Stimulated activated CD4-positive, alpha-beta T cell treated with anti-CD3 and anti-CD28 coated beads, Interleukin-1b, Interleukin-23, amount 100 ng/mL, for 48 hours (primary cell): ENCODE measurements at regions not wholly inside any gene's neighbourhood (a gene's known extent, or its start where the extent isn't known, plus 50 kb on each side); places are given as distances from the start of the nearest gene placed in this dataset.
"Not testable (repeated sequence)": the region's sequence is repeated elsewhere in the genome, so short reads cannot be mapped to it uniquely, and the experiment has no call there.

ENCODE experiments used
- DNase-seq: peaks from one replicate; pipeline ENCODE4 v3.0.0-alpha.2; 2020

DNA sequence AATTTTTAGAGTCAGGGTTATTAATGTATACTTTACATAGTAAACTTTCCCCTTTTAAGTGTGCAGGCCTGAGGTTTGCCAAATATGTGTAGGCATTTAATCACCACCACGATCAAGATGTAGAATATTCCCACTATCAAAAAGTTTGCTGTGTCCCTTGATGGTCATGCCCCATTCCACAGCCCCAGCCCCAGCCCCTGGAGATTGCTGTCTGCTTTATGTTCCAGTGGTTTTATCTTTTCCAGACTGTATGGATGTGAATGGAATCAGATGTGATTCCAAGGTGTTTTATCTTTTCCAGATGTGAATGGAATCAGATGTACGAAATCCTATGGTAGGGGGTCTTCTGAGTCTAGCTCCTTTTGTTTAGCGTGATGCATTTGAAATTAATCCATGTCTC is 93.1 kb upstream of the B3GAT1 start:
- no peak for DNase-seq

DNA sequence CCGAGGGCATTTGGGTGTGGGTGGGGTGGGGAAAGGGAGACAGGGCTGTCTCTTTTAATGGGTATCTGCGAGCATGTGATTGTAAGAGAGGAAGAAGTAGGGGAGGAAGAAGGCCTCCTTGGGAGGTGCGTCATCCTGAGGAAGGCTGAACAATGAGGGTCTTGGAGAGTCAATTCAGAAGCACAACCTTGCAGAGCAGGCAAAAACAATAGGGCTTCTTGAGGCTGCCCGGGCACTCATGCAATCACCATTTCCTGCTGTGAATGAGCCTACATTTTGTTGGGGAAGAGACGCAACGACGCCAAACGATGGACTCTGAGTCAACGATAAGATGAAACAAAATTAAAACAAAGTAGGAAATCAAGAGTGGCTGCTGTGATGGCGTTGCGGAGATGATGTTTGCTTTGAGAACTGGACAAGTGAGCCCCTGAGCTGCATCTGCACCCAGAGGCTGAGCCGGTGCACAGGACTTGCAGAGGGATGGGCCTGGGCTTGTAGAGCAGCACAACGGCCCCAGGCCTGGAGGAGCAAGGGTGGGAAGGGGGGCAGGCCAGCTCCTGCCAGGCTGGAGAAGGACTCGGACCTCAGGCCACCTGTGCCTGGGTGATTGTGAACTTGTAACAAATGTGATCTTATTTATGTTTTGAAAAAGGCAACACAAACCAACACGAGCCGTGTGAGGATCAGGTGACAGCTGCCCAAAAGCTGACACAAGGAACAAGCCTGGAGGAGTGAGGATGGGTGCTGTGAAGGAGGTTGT is 92.3 kb upstream of the B3GAT1 start:
- no peak for DNase-seq

DNA sequence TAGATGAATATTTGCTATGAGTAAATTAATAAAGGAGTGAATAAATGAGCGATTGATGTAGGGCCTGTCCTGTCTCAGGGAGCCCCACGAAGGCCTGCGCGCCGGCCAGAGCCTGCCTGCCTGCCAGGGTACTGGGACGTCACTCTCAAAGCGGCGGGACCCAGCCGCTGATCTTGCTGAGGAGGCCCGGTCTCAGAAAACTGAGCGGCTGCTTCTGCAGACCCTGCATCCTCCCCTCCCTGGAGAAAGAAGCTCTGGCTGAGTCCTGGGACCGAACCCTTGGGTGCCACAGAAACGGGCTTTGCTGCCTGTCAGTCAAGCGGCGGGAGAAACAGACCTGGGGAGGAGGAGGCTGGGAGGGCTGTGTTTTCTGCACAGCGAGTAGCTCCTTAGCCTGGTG is 91.6 kb upstream of the B3GAT1 start:
- no peak for DNase-seq

DNA sequence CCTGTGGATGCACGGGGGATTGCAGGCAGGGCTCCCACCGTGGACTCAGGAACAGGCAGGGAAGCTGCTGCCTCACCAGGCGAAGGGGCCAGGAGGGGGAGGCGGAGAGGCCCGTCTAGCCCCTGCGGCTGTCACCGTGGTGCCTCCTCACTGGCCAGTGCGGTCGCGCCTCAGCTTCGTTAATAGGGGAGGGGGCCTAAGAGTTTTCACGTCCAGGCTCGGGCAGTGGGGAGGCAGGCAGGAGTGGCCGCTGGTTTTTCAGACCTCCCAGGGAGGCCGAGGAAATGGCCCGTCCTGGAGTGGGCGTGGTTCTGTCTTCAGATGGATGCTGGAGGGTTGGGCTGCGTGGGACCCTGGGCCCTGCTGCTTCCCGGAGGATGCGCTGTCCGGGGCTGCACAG is 91.1 kb upstream of the B3GAT1 start:
- DNase-seq = no peak

DNA sequence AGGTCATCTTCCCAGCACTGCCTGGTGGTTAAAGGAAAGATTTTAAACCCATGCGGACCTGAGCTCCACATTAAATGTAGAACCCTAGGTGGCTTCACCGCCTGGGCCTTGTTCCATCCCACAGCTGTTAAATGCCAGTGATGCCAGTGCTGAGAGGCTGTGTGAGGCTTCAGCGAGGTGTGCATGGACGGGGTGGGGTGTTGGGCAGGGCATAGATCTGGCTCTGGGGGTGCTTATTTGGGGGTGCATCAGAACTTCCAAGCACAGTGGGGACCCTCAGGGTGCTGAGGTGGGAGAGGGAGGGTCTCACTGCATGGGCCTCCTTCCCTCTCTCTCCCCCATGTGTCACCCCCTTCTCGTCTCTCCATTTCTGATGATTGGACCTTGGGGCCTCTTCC is 90.1 kb upstream of the B3GAT1 start:
- no peak for DNase-seq

DNA sequence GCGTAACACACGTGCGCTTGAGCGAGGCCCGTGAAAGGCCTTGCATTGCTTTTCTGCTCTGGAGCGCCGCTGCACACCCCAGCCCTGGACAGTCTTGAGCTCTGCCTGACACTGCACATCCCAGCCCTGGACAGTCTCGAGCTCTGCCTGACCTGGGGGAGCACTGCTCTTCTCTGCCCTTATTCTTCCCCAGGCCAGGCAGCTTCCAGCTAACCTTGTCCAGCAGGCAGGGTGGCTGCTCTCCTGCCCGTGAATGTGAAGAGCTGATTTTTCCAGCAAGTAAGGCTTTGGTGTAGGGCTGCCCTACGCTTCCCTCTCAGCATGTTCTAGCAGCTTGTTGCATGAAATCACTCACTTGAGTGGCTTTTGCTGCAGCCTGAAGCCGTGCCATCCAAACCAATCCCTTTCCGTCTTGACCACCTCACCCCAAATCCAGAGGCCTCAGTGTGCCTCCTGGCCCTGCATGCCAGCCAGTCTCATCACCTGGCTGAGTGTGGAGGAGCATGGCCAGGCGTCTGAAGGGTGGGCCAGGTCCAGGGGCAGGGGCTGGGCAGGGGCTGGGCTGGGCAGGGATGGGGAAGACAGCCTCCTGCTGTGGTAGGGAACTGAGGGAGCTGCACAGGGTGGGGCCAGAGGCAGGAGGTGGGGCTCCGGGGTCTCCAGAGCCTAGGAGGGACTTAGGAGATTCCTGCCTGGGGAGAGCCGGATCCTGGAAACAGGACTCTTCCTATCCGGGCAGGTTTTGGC is 89.5 kb upstream of the B3GAT1 start:
- DNase-seq = no peak

DNA sequence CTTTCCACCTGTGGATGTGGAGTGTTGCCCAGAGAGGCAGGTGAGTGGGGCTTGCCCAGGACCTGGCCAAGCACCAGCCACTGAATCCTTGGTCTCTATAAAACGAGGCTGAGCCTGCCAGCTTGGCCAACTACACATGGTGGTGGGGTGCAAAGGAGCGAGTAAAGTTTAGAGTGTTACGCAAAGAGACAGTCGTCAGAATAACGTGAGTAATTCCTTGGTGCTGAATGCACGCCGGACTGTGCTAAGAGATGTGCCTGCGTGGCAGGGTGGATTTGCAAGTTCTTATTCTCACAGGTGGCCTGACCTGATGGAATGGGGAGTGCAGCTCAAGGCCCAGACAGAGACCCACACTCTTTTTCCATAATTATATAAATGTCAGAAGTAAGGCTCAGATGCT is 88.6 kb upstream of the B3GAT1 start:
- DNase-seq = no peak

DNA sequence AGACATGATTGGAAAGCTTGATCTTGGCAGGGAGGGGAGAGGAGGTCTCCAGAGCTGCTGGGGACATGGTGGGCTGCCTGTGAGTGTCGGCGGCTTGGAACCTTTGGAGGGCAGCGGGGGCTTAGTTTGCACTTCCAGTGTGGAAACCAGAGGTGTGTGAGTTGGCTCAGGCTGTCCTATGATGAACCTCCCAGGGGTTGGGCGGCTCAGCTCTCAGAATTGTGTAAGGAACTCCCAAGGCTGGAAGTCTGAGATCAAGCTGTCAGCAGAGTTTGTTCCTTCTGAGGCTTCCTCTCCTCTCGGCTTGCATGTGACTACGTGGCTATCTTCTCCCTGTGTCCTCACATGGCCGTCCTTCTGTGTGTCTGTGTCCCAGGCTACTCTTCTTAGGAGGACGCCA is 87.9 kb upstream of the B3GAT1 start:
- no peak for DNase-seq

DNA sequence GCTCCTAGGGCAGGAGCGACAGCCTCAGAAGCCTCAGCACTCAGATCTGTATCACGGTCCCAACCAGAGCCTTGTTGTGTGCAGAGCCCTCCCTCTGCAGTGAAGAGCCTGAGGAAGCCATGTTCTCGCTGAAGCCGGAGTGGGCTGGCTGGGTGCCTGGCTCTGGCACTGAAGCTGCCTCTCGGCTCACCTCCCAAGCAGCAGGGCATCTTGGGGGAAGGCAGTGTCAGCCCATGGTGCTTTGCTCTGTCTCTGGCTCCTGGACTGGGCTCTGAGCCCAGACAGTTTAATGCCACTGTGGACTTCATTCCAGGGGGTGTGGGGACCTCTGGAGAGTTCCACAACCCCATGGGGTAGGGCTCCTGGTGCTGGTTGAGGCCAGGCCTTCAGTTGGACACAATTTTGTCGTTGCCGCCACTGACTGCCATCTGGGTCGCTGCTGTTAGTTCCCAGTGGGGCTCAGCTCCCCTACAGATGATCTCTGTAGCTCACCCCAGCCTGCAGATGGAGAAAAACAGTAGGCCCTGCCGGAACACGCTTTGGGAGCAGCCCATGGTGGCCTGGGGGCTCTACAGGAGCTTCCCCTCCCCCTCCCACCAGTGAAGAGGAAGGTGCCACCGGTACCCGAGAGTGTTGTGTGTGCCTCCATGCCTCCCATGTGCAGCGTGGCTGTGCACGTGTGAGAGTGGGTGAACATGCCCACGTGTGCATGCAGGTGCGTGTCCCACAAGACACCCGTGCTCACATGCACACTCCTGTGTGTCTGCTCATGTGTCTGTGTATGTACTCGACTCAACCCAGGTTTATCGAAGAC is 86.5 kb upstream of the B3GAT1 start:
- DNase-seq = no peak

DNA sequence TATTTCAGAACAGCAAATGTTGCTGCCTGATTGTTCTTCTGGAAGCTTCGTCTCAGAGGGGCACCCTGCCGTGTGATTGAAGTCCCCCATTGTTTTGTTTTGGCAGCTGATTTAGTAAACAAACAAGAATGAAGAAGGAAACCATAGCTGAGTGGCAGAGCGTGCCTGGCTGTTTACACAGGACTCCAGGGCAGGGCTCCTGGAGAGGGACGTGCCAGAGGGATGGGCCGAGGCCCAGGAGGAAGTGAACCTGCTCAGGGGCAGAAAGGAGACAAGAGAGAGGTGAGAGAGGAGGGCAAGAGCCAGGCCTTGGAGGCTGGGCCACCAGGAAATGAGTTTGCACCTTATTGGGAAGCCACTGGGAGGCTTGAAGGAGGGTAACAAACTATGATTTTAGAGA is 85.5 kb upstream of the B3GAT1 start:
- no peak for DNase-seq

DNA sequence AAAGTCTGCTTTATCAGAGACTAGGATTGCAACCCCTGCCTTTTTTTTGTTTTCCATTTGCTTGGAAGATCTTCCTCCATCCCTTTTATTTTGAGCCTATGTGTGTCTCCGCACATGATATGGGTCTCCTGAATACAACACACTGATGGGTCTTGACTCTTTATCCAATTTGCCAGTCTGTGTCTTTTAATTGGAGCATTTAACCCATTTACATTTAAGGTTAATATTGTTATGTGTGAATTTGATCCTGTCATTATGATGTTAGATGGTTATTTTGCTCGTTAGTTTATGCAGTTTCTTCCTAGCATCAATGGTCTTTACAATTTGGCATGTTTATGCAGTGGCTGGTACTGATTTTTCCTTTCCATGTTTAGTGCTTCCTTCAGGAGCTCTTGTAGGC is 84.0 kb upstream of the B3GAT1 start:
- DNase-seq = not testable (repeated sequence)

DNA sequence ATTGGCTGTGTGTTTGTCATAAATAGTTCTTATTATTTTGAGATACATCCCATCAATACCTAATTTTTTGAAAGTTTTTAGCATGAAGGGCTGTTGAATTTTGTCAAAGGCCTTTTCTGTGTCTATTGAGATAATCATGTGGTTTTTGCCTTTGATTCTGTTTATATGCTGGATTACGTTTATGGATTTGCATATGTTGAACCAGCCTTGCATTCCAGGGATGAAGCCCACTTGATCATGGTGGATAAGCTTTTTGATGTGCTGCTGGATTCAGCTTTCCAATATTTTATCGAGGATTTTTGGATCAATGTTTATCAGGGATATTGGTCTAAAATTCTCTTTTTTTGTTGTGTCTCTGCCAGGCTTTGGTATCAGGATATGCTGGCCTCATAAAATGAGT is 82.4 kb upstream of the B3GAT1 start:
- DNase-seq = not testable (repeated sequence)

DNA sequence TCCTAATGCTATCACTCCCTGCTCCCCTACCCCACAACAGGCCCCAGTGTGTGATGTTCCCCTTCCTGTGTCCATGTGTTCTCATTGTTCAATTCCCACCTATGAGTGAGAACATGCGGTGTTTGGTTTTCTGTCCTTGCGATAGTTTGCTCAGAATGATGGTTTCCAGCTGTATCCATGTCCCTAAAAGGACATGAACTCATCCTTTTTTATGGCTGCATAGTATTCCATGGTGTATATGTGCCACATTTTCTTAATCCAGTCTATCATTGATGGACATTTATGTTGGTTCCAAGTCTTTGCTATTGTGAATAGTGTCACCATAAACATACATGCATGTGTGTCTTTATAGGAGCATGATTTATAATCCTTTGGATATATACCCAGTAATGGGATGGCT is 80.4 kb upstream of the B3GAT1 start:
- DNase-seq = not testable (repeated sequence)

DNA sequence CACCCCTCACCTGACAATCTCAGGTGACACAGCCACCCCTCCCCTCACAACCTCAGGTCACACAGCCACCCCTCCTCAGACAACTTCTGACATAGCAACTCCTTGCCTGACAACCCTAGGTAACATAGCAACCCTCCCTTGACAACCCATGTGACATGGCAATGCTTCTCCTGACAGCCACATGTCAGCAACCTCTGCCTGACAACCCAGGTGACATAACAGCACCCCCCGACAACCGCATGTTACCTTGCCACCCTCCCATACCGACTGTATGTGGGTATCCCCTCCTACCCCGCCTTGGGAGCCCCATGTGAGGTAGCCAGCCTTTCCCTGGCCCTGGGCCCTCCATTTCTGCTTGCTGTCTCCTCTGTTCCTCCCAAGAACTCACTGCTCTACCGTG is 77.7 kb upstream of the B3GAT1 start:
- no peak for DNase-seq

DNA sequence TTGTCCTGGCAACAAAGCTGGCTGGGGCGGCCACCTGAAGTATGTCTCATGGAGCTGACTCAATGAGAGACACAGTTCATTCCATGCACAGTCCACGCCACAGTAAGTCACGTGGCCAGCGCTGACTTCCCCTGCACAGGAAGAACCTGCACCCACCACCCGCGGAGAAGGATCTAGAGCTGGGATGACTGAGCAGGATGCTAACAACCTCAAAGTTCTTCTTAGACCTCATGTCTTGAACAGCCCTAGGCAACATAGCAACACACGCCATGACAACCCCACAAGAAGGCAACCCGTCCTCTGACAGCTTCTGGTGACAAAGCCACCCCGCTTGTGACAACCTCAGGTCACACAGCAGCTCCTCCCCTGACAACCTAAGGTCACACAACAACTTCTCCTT is 76.9 kb upstream of the B3GAT1 start:
- no peak for DNase-seq

DNA sequence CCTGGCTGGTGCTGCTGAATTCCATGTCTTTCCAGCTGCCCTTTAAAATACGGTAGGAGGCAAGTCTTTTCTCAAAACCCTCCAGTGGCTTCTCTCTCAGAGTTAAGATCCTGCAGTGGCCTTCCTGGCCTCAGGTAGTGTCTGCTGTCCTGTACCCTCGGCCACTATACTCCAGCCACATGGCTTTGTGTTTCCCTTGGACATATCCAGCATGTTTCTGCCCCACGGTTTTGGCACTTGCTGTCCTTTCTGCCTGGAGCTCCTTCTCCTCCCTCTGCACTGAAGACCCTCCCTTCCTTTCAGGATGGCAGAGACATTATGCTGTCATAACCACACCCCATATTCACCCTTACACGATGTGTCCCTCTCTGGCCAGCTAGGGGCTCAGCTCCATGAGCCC is 76.5 kb upstream of the B3GAT1 start:
- DNase-seq = no peak

DNA sequence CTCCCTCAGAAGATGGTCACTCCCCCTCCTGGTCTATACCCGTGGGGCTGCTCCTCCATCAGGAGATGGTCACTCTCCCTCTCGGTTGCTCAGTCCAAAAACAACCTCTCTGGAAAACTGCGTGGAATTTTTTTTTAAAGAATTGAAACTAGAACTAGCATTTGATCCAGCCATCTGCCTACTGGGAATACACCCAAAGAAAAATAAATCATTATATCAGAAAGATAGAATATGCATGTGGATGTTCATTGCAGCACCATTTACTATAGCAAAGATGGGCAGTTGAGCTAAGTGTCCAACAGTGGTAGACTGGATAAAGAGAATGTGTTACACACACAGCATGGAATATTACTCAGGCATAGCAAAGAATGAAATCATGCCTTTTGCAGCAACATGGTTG is 75.7 kb upstream of the B3GAT1 start:
- DNase-seq = no peak

DNA sequence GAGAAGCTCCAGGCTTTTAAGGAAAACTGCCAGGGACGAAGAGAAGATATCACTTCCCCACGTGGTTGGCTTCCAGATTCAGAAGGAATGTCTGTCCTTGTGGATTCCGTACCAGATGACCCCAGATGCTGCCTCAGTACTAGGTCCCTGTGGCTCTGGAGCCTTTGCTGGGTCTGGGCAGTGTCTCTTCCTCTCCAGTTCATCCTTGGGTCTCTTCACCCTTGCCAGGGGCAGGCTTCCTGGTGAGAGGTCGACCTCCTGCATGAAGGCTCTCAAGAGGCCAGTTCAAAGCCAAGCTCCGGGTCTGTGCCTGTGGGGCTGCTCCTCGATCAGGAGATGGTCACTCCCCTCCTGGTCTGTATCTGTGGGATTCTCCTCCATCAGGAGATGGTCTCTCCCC is 74.7 kb upstream of the B3GAT1 start:
- no peak for DNase-seq

DNA sequence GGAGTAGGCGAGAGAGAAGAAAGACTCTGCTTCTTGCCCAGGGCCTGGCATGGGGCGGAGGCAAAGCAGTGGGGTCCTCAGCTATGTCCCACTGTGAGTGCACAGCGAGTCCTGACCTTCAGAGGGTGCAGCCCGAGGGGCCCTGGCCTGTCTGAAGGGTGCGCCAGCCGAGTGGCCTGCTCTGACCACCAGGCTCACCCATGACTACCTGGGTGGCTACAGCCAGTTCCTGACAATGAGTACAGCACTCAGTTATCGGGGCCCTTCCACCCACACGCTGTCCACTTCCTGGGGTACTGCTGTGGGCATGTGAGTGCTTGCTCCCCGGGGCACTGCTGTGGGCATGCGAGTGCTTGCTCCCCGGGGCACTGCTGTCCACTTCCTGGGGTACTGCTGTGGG is 74.1 kb upstream of the B3GAT1 start:
- DNase-seq = no peak

DNA sequence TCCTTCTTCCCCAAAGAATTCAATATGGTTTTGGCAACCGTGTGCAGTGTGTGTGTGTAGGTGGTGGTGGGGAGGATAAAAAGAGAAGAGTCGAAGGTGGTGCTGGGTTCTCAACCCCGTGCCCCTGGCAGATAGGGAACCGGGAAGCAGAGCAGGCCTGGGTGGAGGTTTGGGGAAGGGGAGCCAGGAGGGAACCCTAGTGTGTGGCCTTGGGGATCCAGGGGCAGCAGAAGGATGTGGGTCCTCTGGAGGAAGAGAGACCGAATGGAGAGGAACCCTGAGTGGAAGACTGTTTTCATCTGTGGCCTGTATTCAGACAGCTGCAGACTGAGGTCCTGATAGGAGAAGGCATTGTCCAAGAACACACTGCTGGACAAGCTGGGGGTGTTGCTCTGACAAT is 73.3 kb upstream of the B3GAT1 start:
- DNase-seq = no peak

DNA sequence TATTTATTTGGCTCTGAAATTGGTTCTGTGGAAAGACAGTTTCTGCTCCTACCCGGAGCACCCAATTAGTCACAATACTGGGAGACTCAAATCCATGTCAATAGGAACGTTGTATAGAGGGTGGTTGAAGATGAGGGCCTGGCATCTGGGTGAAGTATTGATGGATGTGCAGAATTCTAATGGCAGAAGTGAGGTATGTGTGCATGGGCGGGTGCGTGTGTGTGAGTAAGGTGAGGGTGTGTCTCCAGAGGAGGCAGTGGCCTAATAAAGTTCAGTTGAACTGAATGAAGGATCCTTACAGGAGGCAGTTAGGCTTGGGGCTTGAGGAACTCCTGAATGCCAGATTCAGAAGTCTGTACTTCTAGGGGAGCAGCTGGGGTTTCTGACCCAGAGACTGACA is 71.8 kb upstream of the B3GAT1 start:
- DNase-seq = no peak

DNA sequence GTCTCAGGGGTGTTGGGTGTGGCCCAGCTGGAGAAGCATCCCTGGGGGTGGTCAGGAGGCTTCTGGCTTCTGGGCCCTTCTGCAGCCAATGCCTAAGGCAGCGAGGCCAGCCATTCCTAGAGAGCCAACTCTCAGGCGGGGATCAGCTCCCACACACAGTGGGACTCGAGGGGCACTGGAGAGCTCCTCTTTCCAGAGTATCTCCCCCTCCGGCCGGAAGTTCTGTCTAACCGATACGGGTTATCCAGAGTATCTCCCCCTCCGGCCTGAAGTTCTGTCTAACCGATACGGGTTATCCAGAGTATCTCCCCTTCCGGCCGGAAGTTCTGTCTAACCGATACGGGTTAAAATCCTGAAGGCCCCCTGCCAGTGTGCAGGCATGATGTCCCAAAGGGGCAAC is 71.2 kb upstream of the B3GAT1 start:
- DNase-seq = no peak

DNA sequence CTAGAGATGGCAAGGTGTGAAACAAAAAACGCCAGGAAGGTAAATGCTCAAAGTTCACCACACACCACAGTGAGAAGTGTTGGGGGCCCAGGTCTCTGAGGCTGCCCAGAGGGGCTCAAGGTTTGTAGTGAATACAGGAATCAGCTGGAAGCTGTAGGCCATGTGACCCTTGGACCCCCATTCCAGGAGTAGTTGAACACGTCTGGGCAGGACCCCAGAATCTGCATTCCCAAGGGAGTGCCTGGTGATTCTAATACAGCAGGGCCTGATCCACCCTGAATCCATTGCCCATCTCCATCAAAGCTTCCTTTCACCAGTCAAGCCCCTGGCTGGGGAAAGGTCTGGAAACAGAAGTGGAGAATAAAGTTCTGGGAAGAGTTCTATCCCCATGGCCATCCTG is 70.8 kb upstream of the B3GAT1 start:
- DNase-seq = no peak

DNA sequence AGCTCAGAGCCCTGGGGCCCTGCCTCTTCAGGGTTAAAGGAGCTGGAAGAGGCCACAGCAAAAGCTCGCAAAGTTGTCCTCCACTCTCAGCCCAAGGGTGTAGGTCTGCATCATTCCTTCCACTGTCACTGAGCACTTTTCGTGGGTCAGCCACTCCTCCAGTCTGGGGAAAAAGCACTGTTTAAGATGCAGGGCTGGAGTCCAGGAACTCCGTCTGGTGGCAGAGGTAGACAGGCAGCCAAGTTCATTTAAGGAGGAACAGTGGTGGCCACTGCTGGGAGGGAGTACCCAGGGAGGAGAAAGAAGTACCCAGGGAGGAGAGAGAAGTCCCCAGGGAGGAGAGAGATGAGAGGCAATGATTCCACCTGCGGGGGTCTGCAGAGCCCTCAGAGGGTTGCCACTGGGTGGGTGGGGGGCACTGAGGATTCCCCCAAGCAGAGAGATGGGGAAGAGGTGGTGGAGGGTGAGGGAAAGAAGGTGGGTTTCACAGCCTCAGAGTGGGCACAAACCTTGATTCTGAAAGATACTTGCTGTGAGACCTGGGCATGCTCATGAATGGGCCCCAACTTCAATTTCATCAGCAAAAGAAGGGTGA is 70.0 kb upstream of the B3GAT1 start:
- DNase-seq = no peak
